ENCODE measurements at regions not wholly inside any gene's neighbourhood (a gene's known extent, or its start where the extent isn't known, plus 50 kb on each side); places are given as distances from the start of the nearest gene placed in this dataset.

- TF ChIP-seq CTCF (IDR thresholded peaks at IDR 0.05) = no peak
- no peak for TF ChIP-seq POLR2A (IDR thresholded peaks at IDR 0.05)
- Histone ChIP-seq H3K27ac (no peak overlapping the region), H3K4me1 (no peaks in the 10 kb centered on the region), H3K27me3 (no peaks in the 10 kb centered on the region), H3K9me3 (no peaks in the 10 kb centered on the region), H3K4me3 (no peak overlapping the region), H3K36me3 (no peaks in the 10 kb centered on the region)
- DNase-seq = no peak
Observed at GRCh38 chr7:35988105-35988504, 164.9 kb upstream of the EEPD1 start.

- no peak for TF ChIP-seq POLR2A (IDR thresholded peaks at IDR 0.05)
- no peak for TF ChIP-seq CTCF (IDR thresholded peaks at IDR 0.05)
- H3K36me3 ChIP-seq = no peaks in the 10 kb centered on the region
- DNase-seq = no peak
- H3K9me3 ChIP-seq = no peaks in the 10 kb centered on the region
- H3K4me1 ChIP-seq = no peaks in the 10 kb centered on the region
- H3K27me3 ChIP-seq = no peaks in the 10 kb centered on the region
- H3K4me3 ChIP-seq = no peak overlapping the region
- H3K27ac ChIP-seq = no peak overlapping the region
Observed at GRCh38 chr7:35988818-35989217, 164.2 kb upstream of the EEPD1 start.

GRCh38 chr7:35991511-35992232 is 161.4 kb upstream of the EEPD1 start:
- Histone ChIP-seq H3K4me1 (no peaks in the 10 kb centered on the region), H3K9me3 (no peaks in the 10 kb centered on the region), H3K4me3 (no peak overlapping the region), H3K36me3 (no peaks in the 10 kb centered on the region), H3K27me3 (no peaks in the 10 kb centered on the region), H3K27ac (no peak overlapping the region)
- TF ChIP-seq CTCF (IDR thresholded peaks at IDR 0.05) (no peak), POLR2A (IDR thresholded peaks at IDR 0.05) (no peak)
- no peak for DNase-seq

GRCh38 chr7:35992436-35992835 is 160.6 kb upstream of the EEPD1 start:
- Histone ChIP-seq H3K4me3 (no peak overlapping the region), H3K27ac (no peak overlapping the region), H3K27me3 (no peaks in the 10 kb centered on the region), H3K9me3 (no peaks in the 10 kb centered on the region), H3K4me1 (no peaks in the 10 kb centered on the region), H3K36me3 (no peaks in the 10 kb centered on the region)
- DNase-seq = no peak
- no peak for TF ChIP-seq CTCF (IDR thresholded peaks at IDR 0.05)
- TF ChIP-seq POLR2A (IDR thresholded peaks at IDR 0.05) = no peak

- Histone ChIP-seq H3K27ac (no peak overlapping the region), H3K36me3 (no peaks in the 10 kb centered on the region), H3K4me1 (no peaks in the 10 kb centered on the region), H3K27me3 (no peaks in the 10 kb centered on the region), H3K9me3 (no peaks in the 10 kb centered on the region), H3K4me3 (no peak overlapping the region)
- no peak for DNase-seq
- TF ChIP-seq POLR2A (IDR thresholded peaks at IDR 0.05) (no peak), CTCF (IDR thresholded peaks at IDR 0.05) (no peak)
Observed at GRCh38 chr7:35993113-35993512, 159.9 kb upstream of the EEPD1 start.

Data from Peyer's patch (tissue), 4 donors.